ENCODE measurements at regions not wholly inside any gene's neighbourhood (a gene's known extent, or its start where the extent isn't known, plus 50 kb on each side); places are given as distances from the start of the nearest gene placed in this dataset.

GRCh38 chr10:31123946-31124345, 92.3 kb upstream of the ZNF438 start:
- no peak for TF ChIP-seq CTCF (IDR thresholded peaks at IDR 0.05)
- TF ChIP-seq EZH2phosphoT487 (IDR thresholded peaks at IDR 0.05; ENCODE audit: borderline replicate concordance, low read depth), result no peak
- no peak for TF ChIP-seq POLR2AphosphoS5 (IDR thresholded peaks at IDR 0.05; ENCODE audit: low read depth, low read length)
- TF ChIP-seq ELF1 (IDR thresholded peaks at IDR 0.05), result no peak
- no peak for TF ChIP-seq USF2 (IDR thresholded peaks at IDR 0.05; ENCODE audit: borderline replicate concordance, low read depth, low read length)
- TF ChIP-seq MAX (IDR thresholded peaks at IDR 0.05; ENCODE audit: low read depth), result no peak
- TF ChIP-seq NRF1 (IDR thresholded peaks at IDR 0.05; ENCODE audit: low read depth, low read length), result no peak
